ENCODE measurements at regions not wholly inside any gene's neighbourhood (a gene's known extent, or its start where the extent isn't known, plus 50 kb on each side); places are given as distances from the start of the nearest gene placed in this dataset.

GRCh38 chr21:23607782-23608431 is 1999.4 kb downstream of the MRPL39 start:
- no peak for TF ChIP-seq CTCF (IDR thresholded peaks at IDR 0.05)
- TF ChIP-seq POLR2A (IDR thresholded peaks at IDR 0.05): no peak

All from lower leg skin (tissue), 3 donors.